ENCODE measurements at regions not wholly inside any gene's neighbourhood (a gene's known extent, or its start where the extent isn't known, plus 50 kb on each side); places are given as distances from the start of the nearest gene placed in this dataset.

GRCh38 chr5:98713856-98714255 lies 59.6 kb upstream of the RGMB start:
- TF ChIP-seq CTCF (IDR thresholded peaks at IDR 0.05; ENCODE audit: low read length) (no peak), EZH2 (IDR thresholded peaks at IDR 0.05; ENCODE audit: borderline replicate concordance, low read length) (no peak)

All from OCI-LY1 (cell line).